K562 (cell line): ENCODE measurements at regions not wholly inside any gene's neighbourhood (a gene's known extent, or its start where the extent isn't known, plus 50 kb on each side); places are given as distances from the start of the nearest gene placed in this dataset.

Experiments
- E2F5 ChIP-seq: sonication (generic); formaldehyde crosslinking; IDR thresholded peaks from 2 replicates; pipeline ENCODE4 v1.8.0; 2022; ENCODE audit warnings: mild to moderate bottlenecking, missing genetic modification reagents
- ETV6 ChIP-seq, 3 experiments: fragments of 150-350 bp in 1 of 3; sonication (generic) in 1 of 3; formaldehyde crosslinking in 1 of 3; IDR thresholded peaks; 2 replicates each; pipeline versions ENCODE4 v1.6.1 to v1.8.0; 2014 to 2022; ENCODE audit warnings: borderline replicate concordance in 2 of 3, low read depth in 2 of 3, antibody characterized with exemption in 1 of 3, low read length in 1 of 3, mild to moderate bottlenecking in 1 of 3, missing genetic modification reagents in 1 of 3
- FOXK2 ChIP-seq, 2 experiments: fragments of 450-650 bp; IDR thresholded peaks in 1 of 2; conservative IDR thresholded peaks in 1 of 2; 2 replicates each; pipeline ENCODE4 v1.6.1; 2016; ENCODE audit warnings: low read depth in 2 of 2, mild to moderate bottlenecking in 1 of 2
- PTBP1 ChIP-seq: fragments of 200-400 bp; formaldehyde crosslinking; IDR thresholded peaks from 2 replicates; pipeline ENCODE4 v1.6.1; 2017; ENCODE audit warnings: low read depth, low read length
- ZEB2 ChIP-seq: fragments of 450-650 bp; IDR thresholded peaks from 2 replicates; pipeline ENCODE4 v1.6.1; 2016
- ZNF717 ChIP-seq: fragments of 250-450 bp; sonication (Bioruptor Pico); IDR thresholded peaks from 2 replicates; pipeline ENCODE4 v1.5.0; 2021

GRCh38 chr2:35417293-35417692 lies 938.3 kb upstream of the CRIM1 start:
- TF ChIP-seq ZNF717 (CRISPR knock-in tag) (no peak), FOXK2 (conservative IDR thresholded peaks at IDR 0.05 in 1 of 2, IDR thresholded peaks at IDR 0.05 in 1 of 2; ENCODE audit: low read depth in 2 of 2) (no peak), ETV6 (IDR thresholded peaks at IDR 0.05; ENCODE audit: borderline replicate concordance in 1 of 2, low read depth in 2 of 2, low read length in 1 of 2) (no peak), ETV6 (CRISPR knock-in tag; IDR thresholded peaks at IDR 0.05; ENCODE audit: borderline replicate concordance) (no peak), ZEB2 (no peak), PTBP1 (no peak), E2F5 (CRISPR knock-in tag) (no peak)
